ENCODE measurements at regions not wholly inside any gene's neighbourhood (a gene's known extent, or its start where the extent isn't known, plus 50 kb on each side); places are given as distances from the start of the nearest gene placed in this dataset.

GRCh38 chr5:74544811-74545210, 95.7 kb downstream of the ENC1 start:
- Histone ChIP-seq H3K4me2 (ENCODE audit: low read depth, low read length) (no peak overlapping the region), H3K27ac (ENCODE audit: low read length) (no peak overlapping the region), H2AFZ (ENCODE audit: low read length) (no peak overlapping the region), H3K27me3 (replicated peaks; ENCODE audit: insufficient read depth, low read length) (no peaks in the 10 kb centered on the region), H3K9me2 (replicated peaks; ENCODE audit: insufficient read depth, low read length) (no peaks in the 10 kb centered on the region), H3K9me3 (replicated peaks; ENCODE audit: insufficient read depth, low read length) (no peaks in the 10 kb centered on the region), H3K9ac (ENCODE audit: low read length) (no peak overlapping the region), H3K36me3 (replicated peaks; ENCODE audit: insufficient read depth, low read length) (no peaks in the 10 kb centered on the region), H3K4me1 (ENCODE audit: low read length) (no peaks in the 10 kb centered on the region), H3K4me3 (ENCODE audit: low read length) (no peak overlapping the region), H3K79me2 (ENCODE audit: low read length) (no peaks in the 10 kb centered on the region), H3F3A (ENCODE audit: insufficient read depth, low read length) (no peaks in the 10 kb centered on the region), H4K20me1 (ENCODE audit: insufficient read depth, low read length) (no peaks in the 10 kb centered on the region)
- no peak for TF ChIP-seq CTCF (IDR thresholded peaks at IDR 0.05; ENCODE audit: low read length)
- no peak for TF ChIP-seq EZH2phosphoT487 (IDR thresholded peaks at IDR 0.05; ENCODE audit: low read length)
- no peak for TF ChIP-seq EZH2 (optimal IDR thresholded peaks at IDR 0.05; ENCODE audit: low read depth, low read length)
- no peak for DNase-seq

- no peaks in the 10 kb centered on the region for H3K27me3 ChIP-seq (replicated peaks; ENCODE audit: insufficient read depth, low read length)
- no peak for DNase-seq
- H4K20me1 ChIP-seq (ENCODE audit: insufficient read depth, low read length): no peaks in the 10 kb centered on the region
- no peak overlapping the region for H3K4me3 ChIP-seq (ENCODE audit: low read length)
- H3K4me1 ChIP-seq (ENCODE audit: low read length): no peaks in the 10 kb centered on the region
- no peaks in the 10 kb centered on the region for H3F3A ChIP-seq (ENCODE audit: insufficient read depth, low read length)
- no peaks in the 10 kb centered on the region for H3K9me3 ChIP-seq (replicated peaks; ENCODE audit: insufficient read depth, low read length)
- no peaks in the 10 kb centered on the region for H3K36me3 ChIP-seq (replicated peaks; ENCODE audit: insufficient read depth, low read length)
- H3K4me2 ChIP-seq (ENCODE audit: low read depth, low read length): no peak overlapping the region
- H3K27ac ChIP-seq (ENCODE audit: low read length): no peak overlapping the region
- no peak overlapping the region for H2AFZ ChIP-seq (ENCODE audit: low read length)
- no peak overlapping the region for H3K9ac ChIP-seq (ENCODE audit: low read length)
- TF ChIP-seq EZH2phosphoT487 (IDR thresholded peaks at IDR 0.05; ENCODE audit: low read length): no peak
- TF ChIP-seq EZH2 (optimal IDR thresholded peaks at IDR 0.05; ENCODE audit: low read depth, low read length): no peak
- TF ChIP-seq CTCF (IDR thresholded peaks at IDR 0.05; ENCODE audit: low read length): no peak
- no peaks in the 10 kb centered on the region for H3K79me2 ChIP-seq (ENCODE audit: low read length)
- no peaks in the 10 kb centered on the region for H3K9me2 ChIP-seq (replicated peaks; ENCODE audit: insufficient read depth, low read length)
Observed at GRCh38 chr5:74543162-74543995, 97.1 kb downstream of the ENC1 start.

GRCh38 chr5:74542482-74542881, 98.0 kb downstream of the ENC1 start:
- no peaks in the 10 kb centered on the region for H3K4me1 ChIP-seq (ENCODE audit: low read length)

More at GRCh38 chr5:74542482-74542881, 98.0 kb downstream of the ENC1 start:
- no peaks in the 10 kb centered on the region for H3K27me3 ChIP-seq (replicated peaks; ENCODE audit: insufficient read depth, low read length)
- DNase-seq: no peak
- no peak overlapping the region for H3K4me2 ChIP-seq (ENCODE audit: low read depth, low read length)
- TF ChIP-seq EZH2phosphoT487 (IDR thresholded peaks at IDR 0.05; ENCODE audit: low read length) (no peak), CTCF (IDR thresholded peaks at IDR 0.05; ENCODE audit: low read length) (no peak), EZH2 (optimal IDR thresholded peaks at IDR 0.05; ENCODE audit: low read depth, low read length) (no peak)
- H3K9me2 ChIP-seq (replicated peaks; ENCODE audit: insufficient read depth, low read length): no peaks in the 10 kb centered on the region
- no peak overlapping the region for H3K9ac ChIP-seq (ENCODE audit: low read length)
- H2AFZ ChIP-seq (ENCODE audit: low read length): no peak overlapping the region
- H3K36me3 ChIP-seq (replicated peaks; ENCODE audit: insufficient read depth, low read length): no peaks in the 10 kb centered on the region
- no peaks in the 10 kb centered on the region for H3K79me2 ChIP-seq (ENCODE audit: low read length)
- H3F3A ChIP-seq (ENCODE audit: insufficient read depth, low read length): no peaks in the 10 kb centered on the region
- H3K4me3 ChIP-seq (ENCODE audit: low read length): no peak overlapping the region
- H3K9me3 ChIP-seq (replicated peaks; ENCODE audit: insufficient read depth, low read length): no peaks in the 10 kb centered on the region
- H3K27ac ChIP-seq (ENCODE audit: low read length): no peak overlapping the region
- H4K20me1 ChIP-seq (ENCODE audit: insufficient read depth, low read length): no peaks in the 10 kb centered on the region
